Heart left ventricle (tissue), 13 donors: ENCODE measurements at regions not wholly inside any gene's neighbourhood (a gene's known extent, or its start where the extent isn't known, plus 50 kb on each side); places are given as distances from the start of the nearest gene placed in this dataset.

Experiments used
- CTCF ChIP-seq, 12 donors: fragments of 200-600 bp; sonication (generic) in 4 of 12; IDR thresholded peaks; one replicate each; pipeline versions ENCODE4 v1.5.0 to v1.8.0; 2018 to 2022; ENCODE audit warnings: antibody characterized with exemption in 12 of 12, mild to moderate bottlenecking in 5 of 12
- POLR2A ChIP-seq, 2 donors: fragments of 450-650 bp; IDR thresholded peaks; one replicate each; pipeline ENCODE4 v1.6.1; 2017; ENCODE audit warnings: antibody characterized with exemption in 2 of 2, mild to moderate bottlenecking in 2 of 2, moderate library complexity in 2 of 2
- donor health status: ischemic (EF 13 %, LVEDD 7.1; RV severe dilation, severe dysfunction).
- donor health status: DM: no; HTN: yes; CAD: no.
- donor health status: DM: no; HTN: no; CAD: no.
- donor health status: ischemic (EF 25% LVEDD 6.9; RV normal size, moderate dysfunction).
- donor health status: ischemic (EF 25% LVEDD 5.7; RV mildly dilated, moderate dysfunction).
- donor health status: ischemic (EF 35%, LVEDD 5.7; RV mildly dilated, moderate dysfunction).
- donor health status: nonischemic (EF 11% LVEDD 7.7; RV severe dilation, severe dysfunction).
- donor health status: DM: yes; HTN: yes; CAD: no.
- donor health status: PGD.
- donor health status: ischemic (EF 29% LVEDD 5.4; RV normal size, mild dysfunction).
- donor health status: nonischemic (EF 23%, LVEDD 6.1; RV moderate dilation, normal function).

- TF ChIP-seq POLR2A (IDR thresholded peaks at IDR 0.05) (no peak), CTCF (IDR thresholded peaks at IDR 0.05) (no peak)
These were observed 156.9 kb downstream of the UBE2NL start for GRCh38 chrX:144040793-144041192.
